Upper lobe of left lung (tissue), 4 donors: ENCODE measurements at regions not wholly inside any gene's neighbourhood (a gene's known extent, or its start where the extent isn't known, plus 50 kb on each side); places are given as distances from the start of the nearest gene placed in this dataset.

Experiments
- POLR2A ChIP-seq, 4 donors: fragments of 450-650 bp; IDR thresholded peaks; one replicate each; pipeline ENCODE4 v1.5.1; 2016 to 2017; ENCODE audit warnings: antibody characterized with exemption in 4 of 4, mild to moderate bottlenecking in 2 of 4
- TF ChIP-seq, protein P1 (sequence below), 6 experiments: fragments of 450-650 bp in 4 of 6; fragments of 200-600 bp in 2 of 6; sonication (generic) in 2 of 6; IDR thresholded peaks; one replicate each; pipeline ENCODE4 v1.5.1; 2016 to 2019; ENCODE audit warnings: antibody characterized with exemption in 6 of 6

DNA sequence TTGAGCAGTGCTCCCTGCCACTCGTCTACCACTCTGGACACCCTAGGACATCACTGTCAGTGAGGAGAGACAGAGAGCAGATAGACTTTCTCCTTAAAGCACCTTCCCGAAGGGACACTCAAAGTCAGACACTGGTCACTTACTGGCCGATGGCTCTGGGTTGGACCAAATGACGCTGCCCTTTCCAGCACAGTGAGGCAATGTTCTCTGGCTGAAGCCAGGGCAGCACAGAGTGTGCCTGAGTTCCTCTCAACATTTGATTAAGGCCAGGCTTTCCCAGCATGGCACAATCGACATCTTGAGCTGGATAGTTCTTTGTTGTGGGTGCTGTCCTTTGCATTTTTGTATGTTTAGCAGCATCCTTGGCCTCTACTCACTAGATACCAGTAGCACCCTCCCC is 206.2 kb downstream of the CSNK2A3 start:
- no peak for TF ChIP-seq POLR2A (IDR thresholded peaks at IDR 0.05)
- TF ChIP-seq, protein P1, sequence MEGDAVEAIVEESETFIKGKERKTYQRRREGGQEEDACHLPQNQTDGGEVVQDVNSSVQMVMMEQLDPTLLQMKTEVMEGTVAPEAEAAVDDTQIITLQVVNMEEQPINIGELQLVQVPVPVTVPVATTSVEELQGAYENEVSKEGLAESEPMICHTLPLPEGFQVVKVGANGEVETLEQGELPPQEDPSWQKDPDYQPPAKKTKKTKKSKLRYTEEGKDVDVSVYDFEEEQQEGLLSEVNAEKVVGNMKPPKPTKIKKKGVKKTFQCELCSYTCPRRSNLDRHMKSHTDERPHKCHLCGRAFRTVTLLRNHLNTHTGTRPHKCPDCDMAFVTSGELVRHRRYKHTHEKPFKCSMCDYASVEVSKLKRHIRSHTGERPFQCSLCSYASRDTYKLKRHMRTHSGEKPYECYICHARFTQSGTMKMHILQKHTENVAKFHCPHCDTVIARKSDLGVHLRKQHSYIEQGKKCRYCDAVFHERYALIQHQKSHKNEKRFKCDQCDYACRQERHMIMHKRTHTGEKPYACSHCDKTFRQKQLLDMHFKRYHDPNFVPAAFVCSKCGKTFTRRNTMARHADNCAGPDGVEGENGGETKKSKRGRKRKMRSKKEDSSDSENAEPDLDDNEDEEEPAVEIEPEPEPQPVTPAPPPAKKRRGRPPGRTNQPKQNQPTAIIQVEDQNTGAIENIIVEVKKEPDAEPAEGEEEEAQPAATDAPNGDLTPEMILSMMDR (IDR thresholded peaks at IDR 0.05): no peak
